SK-N-MC (cell line): ENCODE measurements at regions not wholly inside any gene's neighbourhood (a gene's known extent, or its start where the extent isn't known, plus 50 kb on each side); places are given as distances from the start of the nearest gene placed in this dataset.

ENCODE experiments used
- EZH2 ChIP-seq: fragments of 200-600 bp; sonication (generic); IDR thresholded peaks from one replicate; pipeline ENCODE4 v1.6.1; 2017; ENCODE audit warnings: antibody characterized with exemption
- POLR2AphosphoS5 ChIP-seq: IDR thresholded peaks from 2 replicates; pipeline ENCODE4 v1.6.1; 2012; ENCODE audit warnings: mild to moderate bottlenecking, low read depth, low read length, borderline replicate concordance

DNA sequence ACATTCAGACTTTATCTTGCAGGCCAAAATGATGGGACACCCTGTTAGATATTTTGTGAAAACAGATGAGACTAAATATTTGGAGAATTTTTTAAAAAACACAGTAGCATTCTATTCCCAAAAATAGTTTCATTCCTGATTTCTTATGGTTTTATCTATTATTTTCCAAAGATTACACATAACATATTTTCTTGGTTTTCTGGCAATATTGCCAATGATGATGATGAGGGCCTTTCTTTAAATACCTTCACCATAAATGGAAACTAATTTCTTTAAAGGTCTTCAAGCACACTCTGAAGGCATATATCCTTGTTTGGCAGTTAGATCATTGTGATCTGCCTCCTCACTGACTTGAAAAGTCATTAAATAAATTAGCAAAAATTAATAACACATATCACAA is 522.3 kb upstream of the LUZP2 start:
- TF ChIP-seq POLR2AphosphoS5: no peak
- no peak for TF ChIP-seq EZH2
